MM.1S (cell line): ENCODE measurements at regions not wholly inside any gene's neighbourhood (a gene's known extent, or its start where the extent isn't known, plus 50 kb on each side); places are given as distances from the start of the nearest gene placed in this dataset.

Experiments used
- CTCF ChIP-seq: fragments of 300-600 bp; sonication (generic); IDR thresholded peaks from 2 replicates; pipeline ENCODE4 v1.5.1; 2016; ENCODE audit warnings: antibody characterized with exemption, low read length, mixed read lengths
- EZH2 ChIP-seq: fragments of 300-600 bp; sonication (generic); optimal IDR thresholded peaks from 2 replicates; pipeline ENCODE3; 2017; ENCODE audit warnings: low read depth, mild to moderate bottlenecking, antibody characterized with exemption, low read length, mixed read lengths
- EZH2phosphoT487 ChIP-seq: fragments of 300-600 bp; sonication (generic); IDR thresholded peaks from 2 replicates; pipeline ENCODE4 v1.6.1; 2018; ENCODE audit warnings: antibody characterized with exemption, low read length

GRCh38 chr2:90207454-90208058, 1516.1 kb downstream of the RPIA start:
- TF ChIP-seq CTCF (peak; percentile 50), EZH2phosphoT487 (no peak), EZH2 (no peak)
